DND-41 (cell line): ENCODE measurements at regions not wholly inside any gene's neighbourhood (a gene's known extent, or its start where the extent isn't known, plus 50 kb on each side); places are given as distances from the start of the nearest gene placed in this dataset.

Experiments
- ATAC-seq: fragments of 200-7000 bp; cut with Tn5 transposase; 3 replicates; pipeline ENCODE4 v1.9.1; 2021; ENCODE audit warnings: low read depth; ENCODE audit not compliant: insufficient read depth
- DNase-seq: peaks from one replicate; pipeline ENCODE4 v3.0.0-alpha.2; 2020
- H2AFZ ChIP-seq: 2 replicates; pipeline ENCODE4 v1.6.0; 2012; ENCODE audit warnings: low read depth, low read length
- H3K27ac ChIP-seq: 2 replicates; pipeline ENCODE4 v1.5.1; 2012; ENCODE audit warnings: low read length, inconsistent platforms
- H3K27me3 ChIP-seq: fragments of 200-600 bp; sonication (generic); 2 replicates; pipeline ENCODE4 v1.6.0; 2012; ENCODE audit warnings: low read length, mild to moderate bottlenecking, inconsistent platforms; ENCODE audit not compliant: insufficient read depth, poor library complexity
- H3K36me3 ChIP-seq: 2 replicates; pipeline ENCODE4 v1.5.1; 2012; ENCODE audit warnings: low read length, inconsistent platforms; ENCODE audit not compliant: insufficient read depth
- H3K4me1 ChIP-seq: 2 replicates; pipeline ENCODE4 v1.5.1; 2012; ENCODE audit warnings: mild to moderate bottlenecking, low read length; ENCODE audit not compliant: insufficient read depth
- H3K4me2 ChIP-seq: 2 replicates; pipeline ENCODE4 v1.6.0; 2012; ENCODE audit warnings: mild to moderate bottlenecking, moderate library complexity, low read length, inconsistent platforms; ENCODE audit not compliant: insufficient read depth
- H3K4me3 ChIP-seq, 2 experiments: fragments of 200-600 bp in 1 of 2; shearing (Covaris generic) in 1 of 2; 2 replicates each; pipeline ENCODE4 v1.5.1; 2012 to 2016; ENCODE audit warnings: inconsistent platforms in 2 of 2, low read length in 2 of 2, mild to moderate bottlenecking in 2 of 2, low read depth in 1 of 2, moderate library complexity in 1 of 2
- H3K79me2 ChIP-seq: 2 replicates; pipeline ENCODE4 v1.6.0; 2012; ENCODE audit warnings: low read length, inconsistent platforms; ENCODE audit not compliant: insufficient read depth
- H3K9ac ChIP-seq: 2 replicates; pipeline ENCODE4 v1.6.0; 2012; ENCODE audit warnings: low read depth, mild to moderate bottlenecking, inconsistent platforms, low read length, moderate library complexity
- H3K9me3 ChIP-seq: 2 replicates; pipeline ENCODE4 v1.5.1; 2012; ENCODE audit warnings: low read length, moderate library complexity, mild to moderate bottlenecking, inconsistent platforms; ENCODE audit not compliant: insufficient read depth, severe bottlenecking
- H4K20me1 ChIP-seq: 2 replicates; pipeline ENCODE4 v1.6.0; 2012; ENCODE audit warnings: low read length; ENCODE audit not compliant: insufficient read depth
- CTCF ChIP-seq: IDR thresholded peaks from 2 replicates; pipeline ENCODE4 v1.5.1; 2012; ENCODE audit warnings: borderline replicate concordance, low read length, moderate library complexity, mild to moderate bottlenecking; ENCODE audit not compliant: poor library complexity, severe bottlenecking; ENCODE audit errors: extremely low read depth
- EZH2 ChIP-seq: IDR thresholded peaks from 3 replicates; pipeline ENCODE4 v1.6.1; 2012; ENCODE audit warnings: borderline replicate concordance, low read depth, mild to moderate bottlenecking, moderate library complexity, low read length, inconsistent platforms; ENCODE audit not compliant: severe bottlenecking

GRCh38 chr7:81628951-81629350, 140.9 kb downstream of the HGF start:
- Histone ChIP-seq H3K4me3 (no peak overlapping the region), H3K79me2 (no peaks in the 10 kb centered on the region)
- no peak for TF ChIP-seq EZH2
- TF ChIP-seq CTCF, result no peak

GRCh38 chr7:81627536-81628287, 142.1 kb downstream of the HGF start:
- no peak for DNase-seq

More at GRCh38 chr7:81628951-81629350, 140.9 kb downstream of the HGF start:
- Histone ChIP-seq H3K4me2 (no peak overlapping the region), H3K36me3 (no peaks in the 10 kb centered on the region), H3K9me3 (no peaks in the 10 kb centered on the region), H3K4me1 (no peaks in the 10 kb centered on the region), H3K9ac (no peak overlapping the region), H4K20me1 (no peaks in the 10 kb centered on the region), H3K27me3 (no peaks in the 10 kb centered on the region), H2AFZ (no peak overlapping the region), H3K27ac (no peak overlapping the region)
- ATAC-seq (no peak), DNase-seq (no peak)

GRCh38 chr7:81626008-81626407, 143.8 kb downstream of the HGF start:
- Histone ChIP-seq H3K4me1 (no peaks in the 10 kb centered on the region), H3K36me3 (no peaks in the 10 kb centered on the region), H3K79me2 (no peaks in the 10 kb centered on the region), H3K27ac (no peak overlapping the region), H3K9me3 (no peaks in the 10 kb centered on the region), H3K4me2 (no peak overlapping the region), H3K9ac (no peak overlapping the region), H3K4me3 (no peak overlapping the region), H3K27me3 (no peaks in the 10 kb centered on the region), H4K20me1 (no peaks in the 10 kb centered on the region), H2AFZ (no peak overlapping the region)
- TF ChIP-seq CTCF (no peak), EZH2 (no peak)
- no peak for ATAC-seq
- DNase-seq, result no peak

More at GRCh38 chr7:81627536-81628287, 142.1 kb downstream of the HGF start:
- Histone ChIP-seq H3K4me3 (no peak overlapping the region), H3K27me3 (no peaks in the 10 kb centered on the region), H3K36me3 (no peaks in the 10 kb centered on the region), H3K9me3 (no peaks in the 10 kb centered on the region), H3K4me1 (no peaks in the 10 kb centered on the region), H3K79me2 (no peaks in the 10 kb centered on the region), H3K9ac (no peak overlapping the region), H3K4me2 (no peak overlapping the region), H3K27ac (no peak overlapping the region), H4K20me1 (no peaks in the 10 kb centered on the region), H2AFZ (no peak overlapping the region)
- no peak for ATAC-seq
- TF ChIP-seq EZH2 (no peak), CTCF (no peak)
